ENCODE measurements at regions not wholly inside any gene's neighbourhood (a gene's known extent, or its start where the extent isn't known, plus 50 kb on each side); places are given as distances from the start of the nearest gene placed in this dataset.

DNA sequence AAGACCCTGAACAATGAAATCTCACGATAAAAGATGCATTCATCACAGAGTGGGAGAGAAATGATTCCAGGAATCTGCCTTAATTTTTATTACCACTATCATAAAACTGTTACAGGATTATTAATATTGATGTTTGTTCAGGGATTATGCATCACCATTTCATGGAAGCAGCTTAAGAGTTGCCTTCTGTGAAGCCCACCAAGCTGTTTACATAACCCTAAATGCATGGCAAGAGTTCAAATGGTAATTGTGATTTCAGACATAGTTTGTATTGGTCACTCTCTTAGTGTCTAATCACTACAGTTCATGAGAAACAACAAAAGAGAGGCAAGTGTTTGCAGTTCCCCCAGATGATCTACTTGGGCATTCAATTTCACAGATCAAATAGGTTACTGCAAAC, 527.7 kb downstream of the RPS29 start:
- no peak overlapping the region for H3K27ac ChIP-seq
- no peak for TF ChIP-seq ZFX (IDR thresholded peaks at IDR 0.05)
- TF ChIP-seq, protein P1, sequence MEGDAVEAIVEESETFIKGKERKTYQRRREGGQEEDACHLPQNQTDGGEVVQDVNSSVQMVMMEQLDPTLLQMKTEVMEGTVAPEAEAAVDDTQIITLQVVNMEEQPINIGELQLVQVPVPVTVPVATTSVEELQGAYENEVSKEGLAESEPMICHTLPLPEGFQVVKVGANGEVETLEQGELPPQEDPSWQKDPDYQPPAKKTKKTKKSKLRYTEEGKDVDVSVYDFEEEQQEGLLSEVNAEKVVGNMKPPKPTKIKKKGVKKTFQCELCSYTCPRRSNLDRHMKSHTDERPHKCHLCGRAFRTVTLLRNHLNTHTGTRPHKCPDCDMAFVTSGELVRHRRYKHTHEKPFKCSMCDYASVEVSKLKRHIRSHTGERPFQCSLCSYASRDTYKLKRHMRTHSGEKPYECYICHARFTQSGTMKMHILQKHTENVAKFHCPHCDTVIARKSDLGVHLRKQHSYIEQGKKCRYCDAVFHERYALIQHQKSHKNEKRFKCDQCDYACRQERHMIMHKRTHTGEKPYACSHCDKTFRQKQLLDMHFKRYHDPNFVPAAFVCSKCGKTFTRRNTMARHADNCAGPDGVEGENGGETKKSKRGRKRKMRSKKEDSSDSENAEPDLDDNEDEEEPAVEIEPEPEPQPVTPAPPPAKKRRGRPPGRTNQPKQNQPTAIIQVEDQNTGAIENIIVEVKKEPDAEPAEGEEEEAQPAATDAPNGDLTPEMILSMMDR (conservative IDR thresholded peaks at IDR 0.05), result no peak

DNA sequence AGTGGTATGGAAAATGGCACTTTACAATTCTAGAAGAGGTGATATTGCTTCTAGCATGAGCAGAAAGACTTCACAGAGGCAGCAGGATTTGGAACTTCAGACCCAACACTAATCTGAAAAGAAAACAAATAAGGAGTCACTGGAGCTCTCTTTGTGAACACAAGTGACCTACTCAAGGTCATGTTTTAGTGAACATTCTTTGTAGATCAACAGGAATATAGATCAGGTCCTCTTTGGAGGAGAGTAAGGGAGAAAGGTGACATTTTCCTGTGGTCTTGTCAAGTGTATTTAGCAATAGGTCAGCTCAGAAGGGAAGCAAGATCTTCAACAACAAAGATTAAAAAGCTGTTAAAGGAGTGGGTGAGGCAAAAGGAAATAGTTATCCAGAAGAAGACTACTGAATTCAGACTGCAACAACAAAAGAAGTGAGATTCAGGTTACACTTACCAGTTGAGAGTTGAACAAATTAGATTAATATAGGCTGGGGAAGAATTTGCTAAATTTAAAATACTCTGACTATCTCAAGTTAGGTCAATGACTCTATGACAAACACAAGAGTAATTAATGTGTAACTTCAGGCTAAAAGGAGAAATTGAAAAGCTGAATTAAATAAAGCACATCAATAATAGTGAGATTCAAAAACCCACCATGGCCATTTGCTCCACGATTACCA, 528.2 kb downstream of the RPS29 start:
- H3K27ac ChIP-seq, result no peak overlapping the region
- TF ChIP-seq, protein P1 (conservative IDR thresholded peaks at IDR 0.05), result no peak
- TF ChIP-seq ZFX (IDR thresholded peaks at IDR 0.05), result no peak

DNA sequence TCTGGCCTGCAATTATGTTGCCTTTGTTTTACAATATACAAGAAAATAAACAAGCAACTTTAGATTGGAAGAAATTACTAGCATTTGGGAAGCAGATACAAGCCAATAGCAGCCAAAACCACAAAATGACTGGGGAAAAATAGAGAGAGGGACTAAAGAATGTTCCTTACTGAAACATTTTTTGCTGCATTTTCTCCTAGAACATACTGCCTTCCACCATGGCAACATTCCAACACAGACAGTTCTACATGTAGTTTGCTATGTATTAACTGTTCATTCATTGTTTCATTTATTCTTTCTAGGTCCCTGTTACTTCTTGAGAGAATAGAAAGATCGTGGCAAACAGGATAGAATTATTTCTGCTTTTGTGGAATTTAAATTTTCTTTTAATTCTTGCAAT, 530.2 kb downstream of the RPS29 start:
- H3K27ac ChIP-seq, result no peak overlapping the region
- TF ChIP-seq, protein P1 (conservative IDR thresholded peaks at IDR 0.05), result no peak
- TF ChIP-seq ZFX (IDR thresholded peaks at IDR 0.05), result no peak

DNA sequence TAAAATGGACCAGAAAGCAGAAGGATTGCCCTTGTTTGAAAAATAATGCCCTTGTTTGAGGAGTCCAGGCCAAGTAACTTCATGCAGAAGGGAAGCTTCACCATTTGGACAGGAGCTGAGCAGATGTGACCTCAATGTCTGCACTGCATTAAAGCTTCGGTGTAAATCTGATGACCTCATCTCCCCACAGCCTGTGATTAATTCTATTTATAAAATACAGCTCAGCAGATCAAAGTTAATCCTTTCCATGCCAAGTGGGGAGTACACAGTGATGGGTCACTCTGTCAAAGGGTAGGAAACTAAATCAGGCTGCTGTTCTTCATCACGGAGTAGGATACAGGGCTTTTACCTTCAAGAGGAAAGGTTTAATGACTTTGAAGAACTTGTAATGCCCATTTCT, 533.7 kb downstream of the RPS29 start:
- TF ChIP-seq ZFX (IDR thresholded peaks at IDR 0.05), result no peak
- TF ChIP-seq, protein P1 (conservative IDR thresholded peaks at IDR 0.05), result no peak
- H3K27ac ChIP-seq, result no peak overlapping the region

DNA sequence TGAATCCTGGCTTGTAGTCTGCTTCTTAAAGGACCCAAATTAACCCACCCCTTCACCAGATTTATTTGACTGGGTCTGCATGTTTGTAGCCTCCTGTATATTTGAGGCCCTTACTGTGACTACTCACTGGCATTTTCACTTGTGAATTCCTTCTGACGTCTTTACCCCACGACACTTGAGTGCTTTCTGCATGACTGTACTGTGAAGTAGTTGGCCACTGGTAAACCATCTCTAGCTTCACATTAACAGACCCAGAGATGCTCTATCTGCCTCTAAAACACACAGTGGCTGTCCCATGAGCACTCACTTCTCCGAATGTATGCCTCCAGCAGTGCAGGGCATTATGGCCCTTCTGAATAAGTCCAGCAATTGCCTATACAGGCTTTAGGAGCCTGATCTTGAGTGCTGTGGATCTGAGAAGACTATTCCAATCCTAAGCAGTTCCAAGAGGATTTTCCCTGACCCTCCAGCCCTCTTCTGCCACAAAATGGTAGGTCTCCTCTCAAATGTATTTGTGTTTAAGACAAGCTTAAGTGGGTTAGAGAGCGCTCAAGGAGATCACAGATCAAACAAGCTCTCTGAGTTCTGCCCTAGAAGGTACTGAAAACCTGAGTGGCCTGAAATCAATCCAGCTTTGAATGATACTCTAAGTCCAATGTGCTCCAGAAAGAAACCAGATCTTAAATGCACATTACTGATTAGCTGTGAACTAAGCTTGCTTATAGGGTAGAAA, 534.7 kb downstream of the RPS29 start:
- H3K27ac ChIP-seq, result no peak overlapping the region
- no peak for TF ChIP-seq ZFX (IDR thresholded peaks at IDR 0.05)
- TF ChIP-seq, protein P1 (conservative IDR thresholded peaks at IDR 0.05), result no peak

DNA sequence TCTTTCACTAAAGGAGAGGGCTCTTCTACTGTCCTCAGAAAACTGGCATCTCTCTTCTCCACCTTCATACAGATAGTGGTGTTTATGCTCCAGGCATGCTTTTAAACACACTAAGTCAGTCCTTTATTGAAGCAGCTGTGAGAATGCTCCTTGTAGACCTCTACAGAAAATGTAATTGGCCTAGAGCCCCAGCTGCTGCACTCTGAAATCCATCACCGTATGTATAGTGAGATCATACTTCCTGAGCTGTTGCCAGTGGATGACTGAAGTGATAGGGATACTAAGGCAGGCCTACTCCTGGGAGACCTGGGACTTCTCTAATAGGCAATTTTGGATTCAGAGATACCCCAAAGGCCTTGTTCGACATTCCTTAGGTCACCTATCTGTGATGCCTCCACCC, 535.4 kb downstream of the RPS29 start:
- TF ChIP-seq, protein P1 (conservative IDR thresholded peaks at IDR 0.05), result no peak
- no peak for TF ChIP-seq ZFX (IDR thresholded peaks at IDR 0.05)
- no peak overlapping the region for H3K27ac ChIP-seq

DNA sequence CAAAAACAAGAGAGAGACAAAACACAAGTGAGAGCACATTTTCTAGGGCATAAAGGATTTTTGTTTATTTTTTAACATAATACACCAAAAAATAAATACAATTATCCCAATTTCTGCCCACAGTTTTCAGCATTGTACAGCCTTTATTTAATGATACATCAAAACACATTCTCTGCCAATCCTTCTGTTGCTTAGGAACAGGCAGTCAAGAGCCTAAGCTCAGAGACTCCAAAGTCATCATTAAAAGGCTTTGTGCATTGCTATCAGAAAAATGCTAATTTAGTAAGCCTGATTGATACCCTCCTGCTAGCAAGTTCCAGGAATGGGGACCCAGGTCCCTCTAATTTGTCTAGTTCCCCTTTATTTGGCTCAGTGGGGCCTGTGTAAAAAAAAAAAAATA, 536.5 kb downstream of the RPS29 start:
- no peak for TF ChIP-seq ZFX (IDR thresholded peaks at IDR 0.05)
- TF ChIP-seq, protein P1 (conservative IDR thresholded peaks at IDR 0.05), result no peak
- H3K27ac ChIP-seq, result no peak overlapping the region

All from C4-2B (cell line).